Heart left ventricle (tissue), 13 donors: ENCODE measurements at regions not wholly inside any gene's neighbourhood (a gene's known extent, or its start where the extent isn't known, plus 50 kb on each side); places are given as distances from the start of the nearest gene placed in this dataset.

Experiments
- CTCF ChIP-seq, 12 donors: fragments of 200-600 bp; sonication (generic) in 4 of 12; IDR thresholded peaks; one replicate each; pipeline versions ENCODE4 v1.5.0 to v1.8.0; 2018 to 2022; ENCODE audit warnings: antibody characterized with exemption in 12 of 12, mild to moderate bottlenecking in 5 of 12
- POLR2A ChIP-seq, 2 donors: fragments of 450-650 bp; IDR thresholded peaks; one replicate each; pipeline ENCODE4 v1.6.1; 2017; ENCODE audit warnings: antibody characterized with exemption in 2 of 2, mild to moderate bottlenecking in 2 of 2, moderate library complexity in 2 of 2
- donor health status: ischemic (EF 13 %, LVEDD 7.1; RV severe dilation, severe dysfunction).
- donor health status: DM: no; HTN: yes; CAD: no.
- donor health status: DM: no; HTN: no; CAD: no.
- donor health status: ischemic (EF 25% LVEDD 6.9; RV normal size, moderate dysfunction).
- donor health status: ischemic (EF 25% LVEDD 5.7; RV mildly dilated, moderate dysfunction).
- donor health status: ischemic (EF 35%, LVEDD 5.7; RV mildly dilated, moderate dysfunction).
- donor health status: nonischemic (EF 11% LVEDD 7.7; RV severe dilation, severe dysfunction).
- donor health status: DM: yes; HTN: yes; CAD: no.
- donor health status: PGD.
- donor health status: ischemic (EF 29% LVEDD 5.4; RV normal size, mild dysfunction).
- donor health status: nonischemic (EF 23%, LVEDD 6.1; RV moderate dilation, normal function).

DNA sequence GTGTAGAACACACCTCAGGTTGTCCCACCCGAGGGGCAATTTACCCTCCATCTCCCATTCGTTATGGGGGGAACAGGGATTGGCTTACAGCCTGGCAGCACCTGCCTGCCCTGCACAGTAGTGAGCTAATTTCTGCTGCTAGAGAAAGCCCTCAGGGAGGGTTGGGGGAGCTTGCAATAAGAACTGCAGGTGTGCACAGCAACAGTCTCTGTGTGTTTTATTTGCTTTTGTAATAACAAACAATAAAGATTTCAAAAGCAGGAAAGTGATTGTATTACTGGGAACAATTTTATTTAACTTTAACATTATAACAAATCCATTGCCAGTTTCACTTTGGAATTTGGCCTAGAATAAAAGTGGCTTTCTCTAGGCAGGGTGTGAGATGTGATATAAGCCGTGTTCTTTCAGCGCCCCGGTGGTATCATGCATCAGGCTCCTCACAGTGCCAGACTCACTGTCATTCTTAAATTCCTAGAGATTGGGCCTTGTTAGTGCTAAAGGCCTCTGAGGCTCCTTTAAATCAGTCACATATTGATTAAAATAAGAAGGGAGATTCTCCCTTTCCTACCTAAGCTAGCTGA, 81.1 kb downstream of the RMI1 start:
- TF ChIP-seq POLR2A (IDR thresholded peaks at IDR 0.05) (no peak), CTCF (IDR thresholded peaks at IDR 0.05) (no peak)
